Retina (tissue), 1 donor: ENCODE measurements at regions not wholly inside any gene's neighbourhood (a gene's known extent, or its start where the extent isn't known, plus 50 kb on each side); places are given as distances from the start of the nearest gene placed in this dataset.
"Not testable (repeated sequence)": the region's sequence is repeated elsewhere in the genome, so short reads cannot be mapped to it uniquely, and the experiment has no call there.

ENCODE experiments used
- DNase-seq: peaks from one replicate; pipeline ENCODE4 v3.0.0-alpha.2; 2016

DNA sequence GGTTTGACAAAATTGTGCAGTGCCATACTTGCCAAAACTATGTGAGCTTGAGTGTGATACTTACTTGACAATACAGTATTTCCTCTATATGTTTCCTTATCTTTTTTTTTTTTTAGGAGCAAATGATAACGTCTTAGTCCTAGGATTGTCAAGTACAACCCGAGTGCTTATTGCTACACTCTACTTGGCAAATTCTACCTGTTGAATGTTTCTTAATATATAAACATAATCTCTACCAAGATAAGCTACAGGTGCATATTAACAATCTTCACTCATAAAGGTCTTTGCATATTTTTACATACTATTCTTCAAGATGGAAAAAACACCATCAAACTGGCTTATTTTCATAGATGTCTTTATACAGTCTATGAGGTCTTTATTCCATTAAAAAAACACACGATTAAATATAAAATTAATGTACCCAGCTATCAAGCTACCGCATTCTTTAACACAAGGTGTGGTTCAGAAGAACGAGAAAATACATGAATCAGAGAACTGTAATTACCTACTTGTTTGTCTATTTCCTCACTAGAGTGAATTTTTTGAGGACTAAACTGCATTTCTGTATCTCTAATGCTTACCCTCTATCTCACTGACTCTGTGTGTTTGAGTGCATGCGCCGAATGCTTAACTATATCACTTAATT is 76.1 kb upstream of the PDSS1 start:
- DNase-seq = no peak

- DNase-seq = peak; percentile 66
Measured at GRCh38 chr10:26621889-26622711, 75.4 kb upstream of the PDSS1 start.

DNA sequence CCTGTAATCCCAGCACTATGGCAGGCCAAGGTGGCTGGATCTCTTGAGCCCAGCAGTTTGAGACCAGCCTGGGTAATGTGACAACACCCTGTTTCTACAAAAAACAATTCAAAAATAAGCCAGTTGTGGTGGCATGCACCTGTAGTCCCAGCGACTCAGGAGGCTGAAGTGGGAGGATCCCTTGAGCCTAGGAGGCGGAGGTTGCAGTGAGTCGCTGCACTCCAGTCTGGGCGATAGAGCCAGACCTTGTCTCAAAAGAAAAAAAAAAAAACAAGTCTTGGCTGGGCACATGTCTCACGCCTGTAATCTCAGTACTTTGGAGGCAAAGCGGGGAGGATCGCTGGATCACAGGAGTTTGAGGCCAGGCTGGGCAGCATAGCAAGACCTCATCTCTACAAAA is 74.6 kb upstream of the PDSS1 start:
- no peak for DNase-seq

DNA sequence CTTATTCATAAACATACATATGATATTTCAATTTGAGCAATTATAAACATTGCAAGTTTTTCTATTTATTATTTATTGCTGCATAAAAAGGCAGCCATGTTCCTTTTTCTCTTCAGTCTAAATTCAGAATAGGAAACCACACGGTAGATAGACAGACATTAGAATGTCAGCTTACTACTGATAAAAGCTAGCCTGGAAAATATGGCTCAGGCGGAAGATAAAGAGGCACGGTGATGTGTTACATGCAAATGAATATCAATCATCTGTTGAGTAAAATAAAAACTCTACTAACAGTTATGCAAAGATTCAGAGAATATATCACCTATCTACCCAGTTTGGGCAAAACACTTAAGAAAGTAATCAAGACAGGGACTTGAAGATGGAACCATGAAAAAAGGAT is 73.5 kb upstream of the PDSS1 start:
- no peak for DNase-seq

DNA sequence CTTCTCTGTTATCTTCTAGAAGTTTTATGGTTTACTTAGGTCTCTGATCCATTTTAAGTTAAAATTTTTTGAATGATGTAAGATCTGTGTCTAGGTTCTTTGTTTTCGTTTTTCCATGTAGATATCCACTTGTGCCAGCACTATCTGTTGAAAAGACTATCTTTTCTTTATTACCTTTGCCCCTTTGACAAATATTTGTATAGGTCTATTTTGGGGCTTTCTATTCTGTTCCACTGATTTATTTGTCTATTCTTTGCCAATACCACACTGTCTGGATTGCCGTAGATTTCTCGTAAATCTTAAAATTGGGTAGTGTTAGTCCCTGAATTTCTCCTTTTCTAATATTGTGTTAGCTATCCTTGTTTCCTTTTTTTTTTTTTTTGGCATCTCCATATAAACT is 71.4 kb upstream of the PDSS1 start:
- DNase-seq = no peak

DNA sequence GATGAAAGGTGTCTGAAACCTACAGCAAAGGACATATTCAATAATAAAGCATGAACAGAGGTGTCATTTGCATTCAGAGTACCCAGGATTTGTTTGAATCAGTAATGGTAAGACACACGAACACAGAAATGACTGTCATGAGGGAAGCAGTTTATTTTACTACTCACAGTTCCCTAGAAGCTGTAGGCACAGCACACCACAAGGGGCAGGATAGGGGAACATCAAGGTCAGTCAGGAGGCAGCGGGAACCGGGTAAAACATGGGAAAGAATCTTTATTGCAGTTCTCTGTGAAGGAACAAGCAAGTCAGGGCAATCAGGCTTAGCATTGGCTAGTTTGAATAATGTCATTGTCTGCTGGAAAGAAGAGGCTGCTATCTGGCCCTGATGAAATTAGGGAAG is 70.2 kb upstream of the PDSS1 start:
- DNase-seq = no peak

- no peak for DNase-seq
Measured at GRCh38 chr10:26628395-26628794, 69.1 kb upstream of the PDSS1 start.

GRCh38 chr10:26632171-26632570 is 65.3 kb upstream of the PDSS1 start:
- DNase-seq = not testable (repeated sequence)

DNA sequence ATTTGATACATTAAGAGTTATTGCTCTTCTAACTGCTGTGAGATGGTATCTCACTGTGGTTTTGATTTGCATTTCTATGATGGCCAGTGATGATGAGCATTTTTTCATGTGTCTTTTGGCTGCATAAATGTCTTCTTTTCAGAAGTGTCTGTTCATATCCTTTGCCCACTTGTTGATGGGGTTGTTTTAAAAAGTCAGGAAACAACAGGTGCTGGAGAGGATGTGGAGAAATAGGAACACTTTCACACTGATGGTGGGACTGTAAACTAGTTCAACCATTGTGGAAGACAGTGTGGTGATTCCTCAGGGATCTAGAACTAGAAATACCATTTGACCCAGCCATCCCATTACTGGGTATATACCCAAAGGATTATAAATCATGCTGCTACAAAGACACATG is 63.4 kb upstream of the PDSS1 start:
- not testable (repeated sequence) for DNase-seq

DNA sequence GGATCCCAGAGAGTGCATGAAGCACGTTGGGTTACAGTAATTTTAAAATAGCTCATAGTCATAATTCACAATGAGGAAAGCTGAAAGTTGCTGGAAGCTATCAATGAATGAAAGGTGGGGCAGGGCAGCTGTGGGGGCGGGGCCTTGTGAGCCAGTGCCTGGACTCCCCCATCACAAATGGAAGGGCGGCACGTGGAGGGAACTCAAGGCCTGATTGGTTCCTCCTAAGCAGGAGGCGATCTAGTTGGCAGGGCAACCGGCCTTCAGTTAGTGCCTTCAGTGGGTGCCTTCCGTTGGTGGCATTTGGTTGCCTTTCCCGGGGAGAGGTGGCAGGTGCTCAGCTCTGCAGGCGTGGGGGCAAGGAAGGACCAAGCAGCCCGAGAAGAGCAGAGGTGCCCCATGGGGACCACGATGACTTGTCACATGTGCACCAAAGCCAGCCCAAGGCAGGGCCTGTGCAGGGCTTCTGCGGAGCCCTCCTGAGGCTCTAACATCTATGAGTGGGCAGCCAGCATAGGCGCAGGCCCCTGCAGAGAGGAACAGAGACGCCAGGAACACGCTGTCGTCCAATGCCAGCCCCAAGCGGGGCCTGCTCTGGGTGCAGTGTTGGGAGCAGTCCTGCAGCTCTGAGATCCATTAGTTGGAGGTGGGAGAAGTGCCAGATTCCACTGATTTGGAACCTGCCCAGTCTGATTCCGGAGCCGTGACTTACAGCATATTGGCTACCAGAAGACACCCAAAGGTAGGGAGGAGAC is 59.8 kb upstream of the PDSS1 start:
- DNase-seq = no peak

GRCh38 chr10:26640391-26640790 is 57.1 kb upstream of the PDSS1 start:
- no peak for DNase-seq

- no peak for DNase-seq
Measured at GRCh38 chr10:26642896-26643653, 54.4 kb upstream of the PDSS1 start.

DNA sequence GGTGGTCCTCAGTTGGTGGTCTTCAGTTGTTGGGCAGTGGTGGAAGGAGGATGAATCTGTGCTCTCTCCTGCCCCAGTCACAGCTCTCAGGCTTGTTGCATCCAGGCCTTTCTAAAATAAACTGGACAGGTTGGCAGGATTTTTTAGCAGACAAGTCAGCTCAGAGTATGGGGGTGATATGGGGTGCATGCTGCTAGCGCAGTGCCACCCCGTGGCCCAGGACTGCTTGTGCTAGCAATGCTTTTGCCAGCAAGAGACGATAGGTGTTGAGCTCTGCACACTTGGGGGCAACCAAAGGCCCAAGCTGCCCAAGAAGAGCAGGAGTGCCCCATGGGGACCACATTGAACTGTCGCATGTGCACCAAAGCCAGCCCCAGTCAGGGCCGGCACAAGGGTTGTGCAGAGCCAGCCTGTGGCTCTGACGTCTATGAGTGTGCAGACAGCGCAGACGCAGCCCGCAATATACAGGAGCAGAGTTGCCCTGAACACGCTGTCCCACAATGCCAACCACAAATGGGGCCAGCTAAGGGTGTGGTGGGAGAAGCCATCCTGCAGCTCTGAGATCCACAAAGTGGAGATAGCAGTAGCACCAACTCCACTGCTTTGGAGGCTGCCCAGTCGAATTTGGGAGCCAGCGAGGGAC is 49.8 kb upstream of the PDSS1 start:
- DNase-seq = no peak
